Stomach smooth muscle (tissue), 2 donors: ENCODE measurements at regions not wholly inside any gene's neighbourhood (a gene's known extent, or its start where the extent isn't known, plus 50 kb on each side); places are given as distances from the start of the nearest gene placed in this dataset.

Experiments used
- H3K27ac ChIP-seq: one replicate; pipeline ENCODE4 v1.7.0; 2013; ENCODE audit warnings: mild to moderate bottlenecking, low read length, inconsistent platforms
- H3K27me3 ChIP-seq, 2 donors: one replicate each; pipeline ENCODE4 v1.7.0; 2013; ENCODE audit warnings: low read length in 2 of 2; ENCODE audit not compliant: insufficient read depth in 2 of 2, control insufficient read depth in 1 of 2
- H3K36me3 ChIP-seq, 2 donors: one replicate each; pipeline ENCODE4 v1.7.0; 2013; ENCODE audit warnings: low read length in 2 of 2; ENCODE audit not compliant: control insufficient read depth in 2 of 2, insufficient read depth in 2 of 2
- H3K4me1 ChIP-seq: one replicate; pipeline ENCODE4 v1.7.0; 2013; ENCODE audit warnings: low read length; ENCODE audit not compliant: control insufficient read depth, insufficient read depth
- H3K4me3 ChIP-seq, 2 donors: one replicate each; pipeline ENCODE4 v1.7.0; 2013; ENCODE audit warnings: low read length in 2 of 2
- H3K9ac ChIP-seq, 2 donors: one replicate each; pipeline ENCODE4 v1.7.0; 2013; ENCODE audit warnings: low read length in 2 of 2, mild to moderate bottlenecking in 1 of 2
- H3K9me3 ChIP-seq, 2 donors: one replicate each; pipeline ENCODE4 v1.7.0; 2013; ENCODE audit warnings: low read length in 2 of 2; ENCODE audit not compliant: control insufficient read depth in 2 of 2
- donor health status: healthy.
- donor health status: Pancreatic carcinoma.

- H3K27ac ChIP-seq = no peak overlapping the region
- no peak overlapping the region for H3K9ac ChIP-seq
- H3K36me3 ChIP-seq = no peaks in the 10 kb centered on the region
- no peaks in the 10 kb centered on the region for H3K27me3 ChIP-seq
- no peak overlapping the region for H3K4me3 ChIP-seq
- H3K4me1 ChIP-seq = no peaks in the 10 kb centered on the region
- no peaks in the 10 kb centered on the region for H3K9me3 ChIP-seq
Observed at GRCh38 chr6:25013246-25013645, 77.5 kb upstream of the RIPOR2 start.

- Histone ChIP-seq H3K27ac (no peak overlapping the region), H3K9ac (no peak overlapping the region), H3K4me3 (no peak overlapping the region), H3K36me3 (no peaks in the 10 kb centered on the region), H3K9me3 (no peaks in the 10 kb centered on the region), H3K27me3 (no peaks in the 10 kb centered on the region), H3K4me1 (no peaks in the 10 kb centered on the region)
Observed at GRCh38 chr6:25014369-25014768, 78.6 kb upstream of the RIPOR2 start.

GRCh38 chr6:25014791-25015560 lies 79.2 kb upstream of the RIPOR2 start:
- peak overlapping the region; percentile 12 for H3K27ac ChIP-seq
- H3K4me1 ChIP-seq = no peaks in the 10 kb centered on the region

GRCh38 chr6:25016014-25016720 lies 80.4 kb upstream of the RIPOR2 start:
- Histone ChIP-seq H3K9ac (no peak overlapping the region), H3K27ac (no peak overlapping the region), H3K4me1 (no peaks in the 10 kb centered on the region), H3K36me3 (no peaks in the 10 kb centered on the region), H3K9me3 (no peaks in the 10 kb centered on the region), H3K4me3 (no peak overlapping the region), H3K27me3 (no peaks in the 10 kb centered on the region)

More at GRCh38 chr6:25014791-25015560, 79.2 kb upstream of the RIPOR2 start:
- Histone ChIP-seq H3K27me3 (no peaks in the 10 kb centered on the region), H3K9ac (peak overlapping the region in 1 of 2 donors; percentile 1), H3K9me3 (no peaks in the 10 kb centered on the region), H3K36me3 (no peaks in the 10 kb centered on the region), H3K4me3 (peak overlapping the region in 1 of 2 donors; percentile 36)

GRCh38 chr6:25017486-25017885 lies 81.7 kb upstream of the RIPOR2 start:
- Histone ChIP-seq H3K36me3 (no peaks in the 10 kb centered on the region), H3K27me3 (no peaks in the 10 kb centered on the region), H3K9ac (no peak overlapping the region), H3K4me3 (no peak overlapping the region), H3K4me1 (no peaks in the 10 kb centered on the region), H3K9me3 (no peaks in the 10 kb centered on the region), H3K27ac (no peak overlapping the region)

- no peak overlapping the region for H3K9ac ChIP-seq
- no peaks in the 10 kb centered on the region for H3K9me3 ChIP-seq
- H3K27me3 ChIP-seq = no peaks in the 10 kb centered on the region
- H3K4me1 ChIP-seq = no peaks in the 10 kb centered on the region
- H3K36me3 ChIP-seq = no peaks in the 10 kb centered on the region
- H3K4me3 ChIP-seq = no peak overlapping the region
- no peak overlapping the region for H3K27ac ChIP-seq
Observed at GRCh38 chr6:25017932-25018567, 82.3 kb upstream of the RIPOR2 start.

- Histone ChIP-seq H3K9ac (no peak overlapping the region), H3K4me1 (no peaks in the 10 kb centered on the region), H3K9me3 (no peaks in the 10 kb centered on the region), H3K4me3 (no peak overlapping the region), H3K27me3 (no peaks in the 10 kb centered on the region), H3K27ac (no peak overlapping the region), H3K36me3 (no peaks in the 10 kb centered on the region)
Observed at GRCh38 chr6:25018568-25018954, 82.8 kb upstream of the RIPOR2 start.

- no peaks in the 10 kb centered on the region for H3K9me3 ChIP-seq
- no peak overlapping the region for H3K9ac ChIP-seq
- H3K4me3 ChIP-seq = no peak overlapping the region
- no peaks in the 10 kb centered on the region for H3K4me1 ChIP-seq
- no peaks in the 10 kb centered on the region for H3K27me3 ChIP-seq
- no peak overlapping the region for H3K27ac ChIP-seq
- H3K36me3 ChIP-seq = no peaks in the 10 kb centered on the region
Observed at GRCh38 chr6:25022140-25022553, 86.4 kb upstream of the RIPOR2 start.

- H3K27me3 ChIP-seq = no peaks in the 10 kb centered on the region
- H3K4me3 ChIP-seq = no peak overlapping the region
Observed at GRCh38 chr6:25023781-25024180, 88.0 kb upstream of the RIPOR2 start.

GRCh38 chr6:25024821-25025220 lies 89.1 kb upstream of the RIPOR2 start:
- no peak overlapping the region for H3K9ac ChIP-seq
- no peaks in the 10 kb centered on the region for H3K36me3 ChIP-seq
- no peak overlapping the region for H3K27ac ChIP-seq
- no peaks in the 10 kb centered on the region for H3K27me3 ChIP-seq
- no peaks in the 10 kb centered on the region for H3K4me1 ChIP-seq
- H3K4me3 ChIP-seq = no peak overlapping the region
- no peaks in the 10 kb centered on the region for H3K9me3 ChIP-seq

More at GRCh38 chr6:25023781-25024180, 88.0 kb upstream of the RIPOR2 start:
- no peak overlapping the region for H3K27ac ChIP-seq
- no peak overlapping the region for H3K9ac ChIP-seq
- no peaks in the 10 kb centered on the region for H3K9me3 ChIP-seq
- H3K36me3 ChIP-seq = no peaks in the 10 kb centered on the region
- no peaks in the 10 kb centered on the region for H3K4me1 ChIP-seq
